SK-N-SH (cell line): ENCODE measurements at regions not wholly inside any gene's neighbourhood (a gene's known extent, or its start where the extent isn't known, plus 50 kb on each side); places are given as distances from the start of the nearest gene placed in this dataset.

ENCODE experiments used
- CTCF ChIA-PET: fragments of 300-600, 350-600 bp; formaldehyde crosslinking; extraction: SDS; loops from one replicate; lab custom pipeline; 2021; lab: Yijun Ruan, JAX
- POLR2A ChIA-PET: fragments of 350-600 bp; sonication (Branson Sonifier 250); formaldehyde crosslinking; extraction: SDS; loops from one replicate; lab custom pipeline; 2020; ENCODE audit warnings: antibody characterized with exemption, inconsistent platforms; lab: Yijun Ruan, JAX
- DNase-seq: peaks from one replicate; pipeline ENCODE4 v3.0.0; 2012
- H2AFZ ChIP-seq: fragments of 200-600 bp; sonication (generic); 2 replicates; pipeline ENCODE4 v1.8.1; 2016; ENCODE audit warnings: antibody characterized with exemption, mild to moderate bottlenecking, low read depth
- H3F3A ChIP-seq: fragments of 200-600 bp; sonication (generic); replicated peaks from 2 replicates; pipeline ENCODE3; 2016; ENCODE audit warnings: antibody characterized with exemption, mild to moderate bottlenecking; ENCODE audit not compliant: insufficient read depth
- H3K27ac ChIP-seq, 2 experiments: fragments of 200-500 bp in 1 of 2; fragments of 200-600 bp in 1 of 2; sonication (Bioruptor generic) in 1 of 2; sonication (generic), shearing (Covaris generic) in 1 of 2; 2 replicates each; pipeline versions ENCODE4 v1.5.1 to v1.6.1; 2014 to 2016; ENCODE audit warnings: low read depth in 2 of 2, inconsistent platforms in 1 of 2, low read length in 1 of 2, mild to moderate bottlenecking in 1 of 2, mixed read lengths in 1 of 2
- H3K27me3 ChIP-seq: fragments of 200-600 bp; sonication (generic), shearing (Covaris generic); 2 replicates; pipeline ENCODE4 v1.6.1; 2016; ENCODE audit warnings: mixed run types; ENCODE audit not compliant: insufficient read depth
- H3K36me3 ChIP-seq, 2 experiments: fragments of 200-500 bp in 1 of 2; fragments of 200-600 bp in 1 of 2; sonication (Bioruptor generic) in 1 of 2; sonication (generic) in 1 of 2; replicated peaks in 1 of 2; 2 replicates each; pipeline versions ENCODE3 to v1.5.1; 2014 to 2016; ENCODE audit warnings: low read length in 1 of 2, mild to moderate bottlenecking in 1 of 2; ENCODE audit not compliant: insufficient read depth in 2 of 2, control insufficient read depth in 1 of 2
- H3K4me1 ChIP-seq, 2 experiments: fragments of 200-500 bp in 1 of 2; fragments of 200-600 bp in 1 of 2; sonication (Bioruptor generic) in 1 of 2; sonication (generic), shearing (Covaris generic) in 1 of 2; 2 replicates each; pipeline versions ENCODE4 v1.5.1 to v1.6.1; 2014 to 2016; ENCODE audit warnings: low read depth in 1 of 2, low read length in 1 of 2, mixed run types in 1 of 2; ENCODE audit not compliant: insufficient read depth in 2 of 2, control insufficient read depth in 1 of 2
- H3K4me2 ChIP-seq: fragments of 200-600 bp; sonication (generic), shearing (Covaris generic); 2 replicates; pipeline ENCODE4 v1.6.1; 2017; ENCODE audit warnings: mixed run types
- H3K4me3 ChIP-seq, 2 experiments: fragments of 200-500 bp in 1 of 2; fragments of 200-600 bp in 1 of 2; sonication (Bioruptor generic) in 1 of 2; sonication (generic), shearing (Covaris generic) in 1 of 2; 2 replicates each; pipeline versions ENCODE4 v1.5.1 to v1.8.1; 2014 to 2016; ENCODE audit warnings: low read depth in 2 of 2, inconsistent platforms in 1 of 2, low read length in 1 of 2, mild to moderate bottlenecking in 1 of 2, mixed read lengths in 1 of 2, moderate library complexity in 1 of 2
- H3K79me2 ChIP-seq: fragments of 200-600 bp; sonication (generic); 2 replicates; pipeline ENCODE4 v1.8.1; 2017; ENCODE audit warnings: mild to moderate bottlenecking; ENCODE audit not compliant: insufficient read depth
- H3K9ac ChIP-seq: fragments of 200-600 bp; sonication (generic); 2 replicates; pipeline ENCODE4 v1.6.1; 2017; ENCODE audit warnings: mixed run types
- H3K9me2 ChIP-seq: fragments of 200-600 bp; sonication (generic); 2 replicates; pipeline ENCODE4 v1.6.1; 2017; ENCODE audit warnings: mixed run types
- H3K9me3 ChIP-seq: fragments of 200-600 bp; sonication (generic); 2 replicates; pipeline ENCODE4 v1.6.1; 2017; ENCODE audit warnings: mixed run types, mild to moderate bottlenecking, moderate library complexity
- H4K20me1 ChIP-seq: fragments of 200-600 bp; sonication (generic); 2 replicates; pipeline ENCODE4 v1.6.1; 2017; ENCODE audit warnings: mild to moderate bottlenecking, mixed run types; ENCODE audit not compliant: insufficient read depth
- FOSL2 ChIP-seq: IDR thresholded peaks from 2 replicates; pipeline ENCODE4 v1.4.0; 2012; ENCODE audit warnings: low read depth, mild to moderate bottlenecking, moderate library complexity, borderline replicate concordance
- FOXJ3 ChIP-seq: sonication (generic); formaldehyde crosslinking; IDR thresholded peaks from 2 replicates; pipeline ENCODE4 v1.5.1; 2020; ENCODE audit warnings: mild to moderate bottlenecking, missing genetic modification reagents
- FOXM1 ChIP-seq: IDR thresholded peaks from 2 replicates; pipeline ENCODE4 v1.4.0; 2012; ENCODE audit warnings: low read depth, mild to moderate bottlenecking
- GABPA ChIP-seq: IDR thresholded peaks from 2 replicates; pipeline ENCODE4 v1.4.0; 2012; ENCODE audit warnings: low read depth, mild to moderate bottlenecking
- IRF3 ChIP-seq: fragments of 150-350 bp; IDR thresholded peaks from 2 replicates; pipeline ENCODE4 v1.6.1; 2016; ENCODE audit warnings: mild to moderate bottlenecking, low read depth, low read length
- JUND ChIP-seq: IDR thresholded peaks from 2 replicates; pipeline ENCODE4 v1.4.0; 2012
- MAX ChIP-seq: IDR thresholded peaks from 2 replicates; pipeline ENCODE4 v1.4.0; 2012; ENCODE audit warnings: low read depth
- MEF2A ChIP-seq: IDR thresholded peaks from 2 replicates; pipeline ENCODE4 v1.4.0; 2012; ENCODE audit warnings: low read depth, borderline replicate concordance
- NRF1 ChIP-seq: IDR thresholded peaks from 2 replicates; pipeline ENCODE4 v1.6.1; 2012; ENCODE audit warnings: low read depth, mild to moderate bottlenecking, low read length
- PBX3 ChIP-seq: IDR thresholded peaks from 2 replicates; pipeline ENCODE4; 2012
- RAD21 ChIP-seq: IDR thresholded peaks from 2 replicates; pipeline ENCODE4 v1.6.1; 2012; ENCODE audit warnings: mild to moderate bottlenecking, low read length
- RFX5 ChIP-seq: IDR thresholded peaks from 2 replicates; pipeline ENCODE4 v1.6.1; 2012; ENCODE audit warnings: mild to moderate bottlenecking, improper control_type of control experiment, low read length
- RXRA ChIP-seq: IDR thresholded peaks from 2 replicates; pipeline ENCODE4 v1.4.0; 2012; ENCODE audit warnings: low read depth, mild to moderate bottlenecking, borderline replicate concordance
- SMC3 ChIP-seq: IDR thresholded peaks from 2 replicates; pipeline ENCODE4 v1.6.1; 2012; ENCODE audit warnings: low read depth, low read length, improper control_type of control experiment
- TAF1 ChIP-seq: IDR thresholded peaks from 2 replicates; pipeline ENCODE4 v1.6.1; 2012; ENCODE audit warnings: low read depth, mild to moderate bottlenecking, low read length, moderate library complexity, borderline replicate concordance
- TCF12 ChIP-seq: IDR thresholded peaks from 2 replicates; pipeline ENCODE4 v1.4.0; 2012
- TEAD4 ChIP-seq: IDR thresholded peaks from 2 replicates; pipeline ENCODE4 v1.4.0; 2012; ENCODE audit warnings: mild to moderate bottlenecking, borderline replicate concordance; ENCODE audit not compliant: insufficient read depth
- YY1 ChIP-seq: IDR thresholded peaks from 2 replicates; pipeline ENCODE4 v1.4.0; 2012; ENCODE audit warnings: low read depth, mild to moderate bottlenecking
- ZBTB33 ChIP-seq: IDR thresholded peaks from 2 replicates; pipeline ENCODE4 v1.4.0; 2012; ENCODE audit warnings: low read depth, borderline replicate concordance
- WGBS: methylation state at CpG from one replicate; pipeline ENCODE4 v1.1.6; 2017; ENCODE audit warnings: low lambda C conversion rate; 5-methylcytosine and 5-hydroxymethylcytosine counted together

GRCh38 chr3:30945291-30945690 lies 50.8 kb upstream of the GADL1 start:
- H3K36me3 ChIP-seq: no peaks in the 10 kb centered on the region
- no peak for TF ChIP-seq PBX3
- no peak overlapping the region for H3K9ac ChIP-seq
- 33% methylated on average over 1 of the region's 1 CpG for WGBS
- H3K27me3 ChIP-seq: no peaks in the 10 kb centered on the region; the same call in 1 of the 2 replicates
- CTCF ChIA-PET: interaction anchor here (0.6 to 1.6 kb wide), 2 partner anchors 11 to 182 kb away, joined by 3 to 4 read pairs; no protein-coding TSS in a partner anchor
- POLR2A ChIA-PET: no interaction called here
- no peaks in the 10 kb centered on the region for H3F3A ChIP-seq
- H3K79me2 ChIP-seq: no peaks in the 10 kb centered on the region
- no peak overlapping the region for H3K4me2 ChIP-seq
- H2AFZ ChIP-seq: no peak overlapping the region
- no peaks in the 10 kb centered on the region for H3K9me2 ChIP-seq
- H3K9me3 ChIP-seq: no peaks in the 10 kb centered on the region
- no peak overlapping the region for H3K4me3 ChIP-seq
- H4K20me1 ChIP-seq: no peaks in the 10 kb centered on the region
- no peak overlapping the region for H3K27ac ChIP-seq
- no peak for DNase-seq
- H3K4me1 ChIP-seq: no peaks in the 10 kb centered on the region

GRCh38 chr3:30948426-30948825 lies 54.0 kb upstream of the GADL1 start:
- H3K4me3 ChIP-seq: no peak overlapping the region
- ChIA-PET POLR2A (no interaction called here), CTCF (no interaction called here)
- H3K9me2 ChIP-seq: no peaks in the 10 kb centered on the region
- H3F3A ChIP-seq: no peaks in the 10 kb centered on the region
- no peaks in the 10 kb centered on the region for H3K9me3 ChIP-seq
- no peak overlapping the region for H3K27ac ChIP-seq
- no peaks in the 10 kb centered on the region for H3K36me3 ChIP-seq
- H3K9ac ChIP-seq: no peak overlapping the region
- no peaks in the 10 kb centered on the region for H3K79me2 ChIP-seq
- DNase-seq: no peak
- TF ChIP-seq FOXJ3 (CRISPR knock-in tag) (no peak), NRF1 (no peak), RXRA (no peak), MAX (no peak), IRF3 (no peak), RFX5 (no peak), TAF1 (no peak), FOSL2 (no peak), GABPA (no peak), TEAD4 (no peak), RAD21 (no peak), JUND (no peak), ZBTB33 (no peak), FOXM1 (no peak), MEF2A (no peak), YY1 (no peak), PBX3 (no peak), TCF12 (no peak), SMC3 (no peak)
- no peak overlapping the region for H3K4me2 ChIP-seq
- H4K20me1 ChIP-seq: no peaks in the 10 kb centered on the region
- H3K27me3 ChIP-seq: no peaks in the 10 kb centered on the region; the same call in 1 of the 2 replicates
- no peaks in the 10 kb centered on the region for H3K4me1 ChIP-seq
- H2AFZ ChIP-seq: no peak overlapping the region
- 25% methylated on average over 1 of the region's 1 CpG for WGBS
